HEK293T (cell line): ENCODE measurements at regions not wholly inside any gene's neighbourhood (a gene's known extent, or its start where the extent isn't known, plus 50 kb on each side); places are given as distances from the start of the nearest gene placed in this dataset.

Experiments used
- ARNT ChIP-seq: fragments of 450-650 bp; IDR thresholded peaks from 2 replicates; pipeline ENCODE4 v1.6.1; 2017; ENCODE audit warnings: mild to moderate bottlenecking
- BHLHE40 ChIP-seq: fragments of 450-650 bp; IDR thresholded peaks from 2 replicates; pipeline ENCODE4 v1.6.1; 2016; ENCODE audit warnings: mild to moderate bottlenecking, moderate library complexity, borderline replicate concordance
- ELF4 ChIP-seq: fragments of 450-650 bp; IDR thresholded peaks from 2 replicates; pipeline ENCODE4 v1.6.1; 2017; ENCODE audit warnings: antibody characterized with exemption
- FOXA1 ChIP-seq: fragments of 450-650 bp; IDR thresholded peaks from 2 replicates; pipeline ENCODE4 v1.6.1; 2016; ENCODE audit warnings: mild to moderate bottlenecking
- FOXK2 ChIP-seq: fragments of 450-650 bp; IDR thresholded peaks from 2 replicates; pipeline ENCODE4 v1.6.1; 2016; ENCODE audit warnings: mild to moderate bottlenecking
- FOXM1 ChIP-seq: fragments of 450-650 bp; IDR thresholded peaks from 2 replicates; pipeline ENCODE4 v1.6.1; 2017; ENCODE audit warnings: mild to moderate bottlenecking, borderline replicate concordance
- HDGF ChIP-seq: fragments of 450-650 bp; IDR thresholded peaks from 2 replicates; pipeline ENCODE4 v1.6.1; 2017; ENCODE audit warnings: antibody characterized with exemption, borderline replicate concordance
- L3MBTL2 ChIP-seq: fragments of 450-650 bp; conservative IDR thresholded peaks from 2 replicates; pipeline ENCODE4 v1.6.1; 2016; ENCODE audit warnings: mild to moderate bottlenecking
- SP1 ChIP-seq: fragments of 450-650 bp; IDR thresholded peaks from 2 replicates; pipeline ENCODE4 v1.6.1; 2017
- SUZ12 ChIP-seq: fragments of 450-650 bp; IDR thresholded peaks from 2 replicates; pipeline ENCODE4 v1.6.1; 2016; ENCODE audit warnings: mild to moderate bottlenecking
- TARDBP ChIP-seq: fragments of 450-650 bp; IDR thresholded peaks from 2 replicates; pipeline ENCODE4 v1.6.1; 2016
- TF ChIP-seq, protein P1 (sequence below): fragments of 450-650 bp; IDR thresholded peaks from 2 replicates; pipeline ENCODE4 v1.6.1; 2016

DNA sequence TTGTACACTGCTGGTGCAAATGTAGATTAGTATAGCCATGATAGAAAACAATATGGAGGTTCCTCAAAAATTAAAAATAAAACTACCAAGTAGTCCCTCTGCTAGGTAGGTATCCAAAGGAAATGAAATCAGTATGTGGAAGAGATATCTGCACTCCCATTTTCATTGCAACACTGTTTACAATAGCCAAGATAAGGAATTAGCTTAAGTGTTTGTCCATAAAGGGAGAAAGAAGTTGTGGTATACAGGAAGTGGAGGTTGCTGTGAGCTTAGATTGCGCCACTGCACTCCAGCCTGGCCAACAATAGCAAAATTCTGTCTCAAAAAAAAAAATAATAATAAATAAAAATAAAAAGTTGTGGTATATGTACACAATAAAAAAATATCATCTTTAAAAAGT, 325.0 kb upstream of the EMCN start:
- TF ChIP-seq BHLHE40 (no peak), SUZ12 (no peak), ELF4 (no peak), FOXK2 (no peak), SP1 (no peak), FOXA1 (no peak), HDGF (no peak), TARDBP (no peak), FOXM1 (no peak), ARNT (no peak), L3MBTL2 (no peak)
- TF ChIP-seq, protein P1, sequence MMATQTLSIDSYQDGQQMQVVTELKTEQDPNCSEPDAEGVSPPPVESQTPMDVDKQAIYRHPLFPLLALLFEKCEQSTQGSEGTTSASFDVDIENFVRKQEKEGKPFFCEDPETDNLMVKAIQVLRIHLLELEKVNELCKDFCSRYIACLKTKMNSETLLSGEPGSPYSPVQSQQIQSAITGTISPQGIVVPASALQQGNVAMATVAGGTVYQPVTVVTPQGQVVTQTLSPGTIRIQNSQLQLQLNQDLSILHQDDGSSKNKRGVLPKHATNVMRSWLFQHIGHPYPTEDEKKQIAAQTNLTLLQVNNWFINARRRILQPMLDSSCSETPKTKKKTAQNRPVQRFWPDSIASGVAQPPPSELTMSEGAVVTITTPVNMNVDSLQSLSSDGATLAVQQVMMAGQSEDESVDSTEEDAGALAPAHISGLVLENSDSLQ = no peak
